ENCODE measurements at regions not wholly inside any gene's neighbourhood (a gene's known extent, or its start where the extent isn't known, plus 50 kb on each side); places are given as distances from the start of the nearest gene placed in this dataset.

DNA sequence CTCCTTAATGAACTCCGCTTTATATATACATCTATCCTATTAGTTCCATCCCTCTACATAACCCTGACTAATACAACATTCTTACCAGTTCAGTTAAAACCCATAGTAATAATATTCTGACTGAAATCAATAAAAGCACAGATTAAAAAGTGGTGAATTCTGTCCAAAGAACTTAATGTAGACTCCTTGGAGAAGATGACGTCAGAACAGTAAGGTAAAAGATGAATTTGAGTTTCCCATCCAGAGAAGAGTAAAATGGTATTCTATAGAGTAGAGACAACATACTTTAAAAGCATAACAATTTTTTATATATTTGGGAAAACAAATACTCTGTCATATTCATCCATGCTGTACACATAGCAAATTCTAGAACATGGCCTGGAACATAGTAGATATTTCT, 418.0 kb upstream of the SYT1 start:
- TF ChIP-seq CTCF (IDR thresholded peaks at IDR 0.05) (no peak), POLR2A (IDR thresholded peaks at IDR 0.05) (no peak)
